GM18868 (cell line): ENCODE measurements at regions not wholly inside any gene's neighbourhood (a gene's known extent, or its start where the extent isn't known, plus 50 kb on each side); places are given as distances from the start of the nearest gene placed in this dataset.
"Not testable (repeated sequence)": the region's sequence is repeated elsewhere in the genome, so short reads cannot be mapped to it uniquely, and the experiment has no call there.

Source experiments
- ATAC-seq: cut with Tn5 transposase; IDR thresholded peaks from one replicate; pipeline ENCODE4 v1.9.1; 2021; ENCODE audit warnings: mild to moderate bottlenecking, moderate library complexity; ENCODE audit not compliant: unreplicated experiment

DNA sequence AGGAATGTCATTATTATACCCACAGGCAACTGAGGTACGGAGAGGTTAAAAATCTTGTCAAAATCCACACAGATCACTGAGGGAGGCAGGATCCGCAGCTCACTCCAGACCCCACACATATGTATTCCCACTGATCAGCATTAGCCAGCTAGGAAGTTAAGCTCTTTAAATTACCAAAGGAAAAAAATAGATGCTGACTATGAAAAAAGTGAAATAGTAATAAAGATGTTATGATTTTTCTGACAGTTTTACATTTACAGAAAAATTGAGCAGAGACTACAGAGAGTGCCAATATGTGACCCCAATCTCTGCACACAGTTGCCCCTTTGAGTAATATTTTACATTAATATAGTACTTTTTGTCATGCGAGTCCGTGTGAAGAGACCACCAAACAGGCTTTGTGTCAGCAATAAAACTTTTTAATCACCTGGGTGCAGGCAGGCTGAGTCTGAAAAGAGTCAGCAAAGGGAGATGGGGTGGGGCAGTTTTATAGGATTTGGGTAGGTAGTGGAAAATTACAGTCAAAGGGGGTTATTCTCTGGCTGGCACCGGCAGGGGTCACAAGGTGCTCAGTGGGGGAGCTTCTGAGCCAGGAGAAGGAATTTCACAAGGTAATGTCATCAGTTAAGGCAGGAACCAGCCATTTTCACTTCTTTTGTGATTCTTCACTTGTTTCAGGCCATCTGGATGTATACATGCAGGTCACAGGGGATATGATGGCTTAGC lies 61.9 kb upstream of the NAA35 start:
- ATAC-seq = not testable (repeated sequence)

DNA sequence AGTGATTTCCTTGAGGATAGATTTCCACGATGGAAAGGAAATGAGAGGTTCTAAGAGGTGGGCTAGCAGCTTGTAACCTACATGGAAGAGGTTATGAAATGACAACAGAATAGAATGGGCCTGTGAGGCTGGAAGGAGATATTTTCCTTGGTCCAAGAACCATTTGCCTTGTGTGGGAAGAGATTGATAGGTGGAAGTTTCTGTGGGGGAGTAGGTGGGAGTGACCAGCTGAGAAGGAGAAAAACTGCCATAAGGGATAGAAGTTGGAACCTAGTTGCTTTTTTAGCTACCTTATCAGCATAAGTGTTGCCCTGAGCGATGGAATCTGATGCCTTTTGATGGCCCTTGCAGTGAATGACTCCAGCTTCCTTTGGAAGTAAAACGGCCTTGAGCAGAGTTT lies 60.4 kb upstream of the NAA35 start:
- not testable (repeated sequence) for ATAC-seq

DNA sequence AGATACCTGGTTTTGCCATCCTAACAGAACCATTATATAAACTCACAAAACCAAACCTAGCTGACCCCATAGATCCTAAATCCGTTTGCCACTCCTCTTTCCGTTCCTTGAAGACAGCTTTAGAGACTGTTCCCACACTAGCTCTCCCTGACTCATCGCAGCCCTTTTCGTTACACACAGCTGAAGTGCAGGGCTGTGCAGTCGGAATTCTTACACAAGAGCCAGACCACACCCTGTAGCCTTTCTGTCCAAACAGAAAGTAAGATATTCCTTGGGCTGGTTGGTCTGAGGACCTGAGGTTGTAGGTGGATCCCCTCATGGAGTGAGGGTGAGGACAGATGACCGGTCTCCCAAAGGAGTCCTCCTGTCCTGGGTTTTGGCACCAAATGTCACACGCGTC lies 56.7 kb upstream of the NAA35 start:
- no peak for ATAC-seq

DNA sequence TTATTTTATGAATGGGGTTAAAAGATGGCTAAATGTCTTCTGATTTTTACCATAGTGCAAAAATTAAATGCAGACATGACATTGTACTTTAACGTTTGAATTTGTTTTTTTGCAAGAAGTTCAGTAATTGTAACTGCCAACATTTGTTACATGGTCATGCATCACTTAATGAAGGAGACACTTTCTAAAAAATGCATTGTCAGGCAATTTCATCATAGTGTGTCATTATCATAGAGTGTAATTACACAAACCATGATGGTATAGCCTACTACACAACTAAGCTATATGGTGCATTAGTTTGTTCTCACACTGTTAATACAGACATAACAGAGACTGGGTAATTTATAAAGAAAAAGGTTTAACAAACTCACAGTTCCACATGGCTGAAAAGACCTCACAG lies 50.0 kb upstream of the NAA35 start:
- no peak for ATAC-seq
